Transverse colon (tissue), 4 donors: ENCODE measurements at regions not wholly inside any gene's neighbourhood (a gene's known extent, or its start where the extent isn't known, plus 50 kb on each side); places are given as distances from the start of the nearest gene placed in this dataset.

Source experiments
- EP300 ChIP-seq: sonication (generic); formaldehyde crosslinking; IDR thresholded peaks from one replicate; pipeline ENCODE4 v1.6.1; 2017; ENCODE audit warnings: antibody characterized with exemption, low read depth
- POLR2AphosphoS5 ChIP-seq, 3 donors: sonication (generic); formaldehyde crosslinking; IDR thresholded peaks; one replicate each; pipeline ENCODE4 v1.6.1; 2016; ENCODE audit warnings: antibody characterized with exemption in 3 of 3
- TF ChIP-seq, protein P1 (sequence below), 5 experiments: fragments of 200-600 bp in 3 of 5; fragments of 450-650 bp in 2 of 5; sonication (generic) in 3 of 5; IDR thresholded peaks; 1 replicate in 2 of 5; 2 replicates in 3 of 5; pipeline ENCODE4 v1.5.1; 2016 to 2017; ENCODE audit warnings: antibody characterized with exemption in 5 of 5, inconsistent platforms in 3 of 5, mild to moderate bottlenecking in 2 of 5, moderate library complexity in 1 of 5

DNA sequence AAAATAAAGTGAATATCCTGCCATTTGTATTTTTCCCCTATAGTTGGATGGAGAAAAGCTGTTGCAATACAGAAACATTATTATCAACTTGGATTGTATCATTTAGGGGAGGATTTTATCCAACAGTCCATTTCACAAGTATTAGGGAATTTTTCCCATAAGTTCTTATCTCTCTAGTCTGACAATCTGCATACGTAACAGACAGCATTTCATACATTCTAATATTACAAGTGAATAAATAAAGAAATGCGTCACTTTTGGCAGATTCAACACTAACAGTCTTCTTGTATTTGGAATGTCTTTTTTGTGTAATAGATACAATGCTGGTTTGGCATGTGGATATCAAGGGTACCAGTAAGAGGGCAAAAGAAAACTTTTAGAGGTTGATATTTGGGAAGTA, 795.3 kb upstream of the ARRDC4 start:
- TF ChIP-seq, protein P1, sequence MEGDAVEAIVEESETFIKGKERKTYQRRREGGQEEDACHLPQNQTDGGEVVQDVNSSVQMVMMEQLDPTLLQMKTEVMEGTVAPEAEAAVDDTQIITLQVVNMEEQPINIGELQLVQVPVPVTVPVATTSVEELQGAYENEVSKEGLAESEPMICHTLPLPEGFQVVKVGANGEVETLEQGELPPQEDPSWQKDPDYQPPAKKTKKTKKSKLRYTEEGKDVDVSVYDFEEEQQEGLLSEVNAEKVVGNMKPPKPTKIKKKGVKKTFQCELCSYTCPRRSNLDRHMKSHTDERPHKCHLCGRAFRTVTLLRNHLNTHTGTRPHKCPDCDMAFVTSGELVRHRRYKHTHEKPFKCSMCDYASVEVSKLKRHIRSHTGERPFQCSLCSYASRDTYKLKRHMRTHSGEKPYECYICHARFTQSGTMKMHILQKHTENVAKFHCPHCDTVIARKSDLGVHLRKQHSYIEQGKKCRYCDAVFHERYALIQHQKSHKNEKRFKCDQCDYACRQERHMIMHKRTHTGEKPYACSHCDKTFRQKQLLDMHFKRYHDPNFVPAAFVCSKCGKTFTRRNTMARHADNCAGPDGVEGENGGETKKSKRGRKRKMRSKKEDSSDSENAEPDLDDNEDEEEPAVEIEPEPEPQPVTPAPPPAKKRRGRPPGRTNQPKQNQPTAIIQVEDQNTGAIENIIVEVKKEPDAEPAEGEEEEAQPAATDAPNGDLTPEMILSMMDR (IDR thresholded peaks at IDR 0.05): no peak
- TF ChIP-seq EP300 (no peak), POLR2AphosphoS5 (IDR thresholded peaks at IDR 0.05) (no peak)
